WERI-Rb-1 (cell line): ENCODE measurements at regions not wholly inside any gene's neighbourhood (a gene's known extent, or its start where the extent isn't known, plus 50 kb on each side); places are given as distances from the start of the nearest gene placed in this dataset.

Source experiments
- DNase-seq: peaks from one replicate; pipeline ENCODE4 v3.0.0-alpha.2; 2020
- H3K27ac ChIP-seq: fragments of 250-450 bp; sonication (Bioruptor Pico); 2 replicates; pipeline ENCODE4 v1.5.1; 2020; ENCODE audit warnings: mild to moderate bottlenecking, moderate library complexity
- H3K27me3 ChIP-seq: fragments of 250-450 bp; sonication (Bioruptor Pico); 2 replicates; pipeline ENCODE4 v1.5.1; 2021; ENCODE audit warnings: mild to moderate bottlenecking, low read depth, moderate library complexity; ENCODE audit not compliant: insufficient read depth, severe bottlenecking
- H3K36me3 ChIP-seq: fragments of 250-450 bp; sonication (Bioruptor Pico); 2 replicates; pipeline ENCODE4 v1.5.1; 2020; ENCODE audit warnings: mild to moderate bottlenecking, moderate library complexity
- H3K4me3 ChIP-seq: 2 replicates; pipeline ENCODE4 v1.5.1; 2011; ENCODE audit warnings: low read depth, mild to moderate bottlenecking, control low read depth, low read length
- H3K9me3 ChIP-seq: fragments of 250-450 bp; sonication (Bioruptor Pico); 2 replicates; pipeline ENCODE4 v1.5.1; 2021; ENCODE audit warnings: mild to moderate bottlenecking, moderate library complexity; ENCODE audit not compliant: severe bottlenecking
- TF ChIP-seq, protein P1 (sequence below): IDR thresholded peaks from 2 replicates; pipeline ENCODE4 v1.5.1; 2011; ENCODE audit warnings: low read depth, mild to moderate bottlenecking, control low read depth, inconsistent platforms, low read length

- TF ChIP-seq, protein P1, sequence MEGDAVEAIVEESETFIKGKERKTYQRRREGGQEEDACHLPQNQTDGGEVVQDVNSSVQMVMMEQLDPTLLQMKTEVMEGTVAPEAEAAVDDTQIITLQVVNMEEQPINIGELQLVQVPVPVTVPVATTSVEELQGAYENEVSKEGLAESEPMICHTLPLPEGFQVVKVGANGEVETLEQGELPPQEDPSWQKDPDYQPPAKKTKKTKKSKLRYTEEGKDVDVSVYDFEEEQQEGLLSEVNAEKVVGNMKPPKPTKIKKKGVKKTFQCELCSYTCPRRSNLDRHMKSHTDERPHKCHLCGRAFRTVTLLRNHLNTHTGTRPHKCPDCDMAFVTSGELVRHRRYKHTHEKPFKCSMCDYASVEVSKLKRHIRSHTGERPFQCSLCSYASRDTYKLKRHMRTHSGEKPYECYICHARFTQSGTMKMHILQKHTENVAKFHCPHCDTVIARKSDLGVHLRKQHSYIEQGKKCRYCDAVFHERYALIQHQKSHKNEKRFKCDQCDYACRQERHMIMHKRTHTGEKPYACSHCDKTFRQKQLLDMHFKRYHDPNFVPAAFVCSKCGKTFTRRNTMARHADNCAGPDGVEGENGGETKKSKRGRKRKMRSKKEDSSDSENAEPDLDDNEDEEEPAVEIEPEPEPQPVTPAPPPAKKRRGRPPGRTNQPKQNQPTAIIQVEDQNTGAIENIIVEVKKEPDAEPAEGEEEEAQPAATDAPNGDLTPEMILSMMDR, result no peak
Measured at GRCh38 chr2:78710632-78711375, 314.7 kb upstream of the REG3G start.

DNA sequence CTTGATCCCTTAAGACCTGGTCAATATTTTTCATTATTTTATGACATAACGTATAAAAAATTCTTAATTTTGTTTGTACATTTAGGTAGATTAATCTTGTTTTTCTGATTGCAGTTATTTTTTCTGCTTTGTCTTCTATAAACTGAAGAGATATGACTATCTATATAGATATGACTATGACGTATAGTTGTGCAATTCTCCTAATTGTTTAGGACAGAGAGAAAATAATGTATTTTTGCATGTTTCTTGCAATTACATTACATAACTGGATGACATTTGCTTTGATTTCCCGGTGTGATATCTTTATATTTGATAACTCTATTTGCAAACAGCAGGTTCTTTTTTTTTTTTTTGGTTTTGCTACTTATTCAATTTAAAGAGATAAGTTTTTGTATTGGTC lies 310.2 kb upstream of the REG3G start:
- Histone ChIP-seq H3K27me3 (no peaks in the 10 kb centered on the region), H3K36me3 (no peaks in the 10 kb centered on the region), H3K27ac (no peak overlapping the region), H3K9me3 (no peaks in the 10 kb centered on the region), H3K4me3 (no peak overlapping the region)
- no peak for DNase-seq
- TF ChIP-seq, protein P1, result no peak

More at GRCh38 chr2:78710632-78711375, 314.7 kb upstream of the REG3G start:
- no peak for DNase-seq
- no peak overlapping the region for H3K4me3 ChIP-seq
- no peaks in the 10 kb centered on the region for H3K27me3 ChIP-seq
- H3K36me3 ChIP-seq, result no peaks in the 10 kb centered on the region
- no peak overlapping the region for H3K27ac ChIP-seq
- H3K9me3 ChIP-seq, result no peaks in the 10 kb centered on the region

GRCh38 chr2:78718024-78718423 lies 307.5 kb upstream of the REG3G start:
- H3K4me3 ChIP-seq, result no peak overlapping the region
- TF ChIP-seq, protein P1, result no peak
- H3K9me3 ChIP-seq, result no peaks in the 10 kb centered on the region
- no peaks in the 10 kb centered on the region for H3K27me3 ChIP-seq
- DNase-seq, result no peak
- H3K27ac ChIP-seq, result no peak overlapping the region
- no peaks in the 10 kb centered on the region for H3K36me3 ChIP-seq

GRCh38 chr2:78718473-78718872 lies 307.0 kb upstream of the REG3G start:
- DNase-seq, result no peak
- Histone ChIP-seq H3K27ac (no peak overlapping the region), H3K9me3 (no peaks in the 10 kb centered on the region), H3K4me3 (no peak overlapping the region), H3K27me3 (no peaks in the 10 kb centered on the region), H3K36me3 (no peaks in the 10 kb centered on the region)
- TF ChIP-seq, protein P1, result no peak

DNA sequence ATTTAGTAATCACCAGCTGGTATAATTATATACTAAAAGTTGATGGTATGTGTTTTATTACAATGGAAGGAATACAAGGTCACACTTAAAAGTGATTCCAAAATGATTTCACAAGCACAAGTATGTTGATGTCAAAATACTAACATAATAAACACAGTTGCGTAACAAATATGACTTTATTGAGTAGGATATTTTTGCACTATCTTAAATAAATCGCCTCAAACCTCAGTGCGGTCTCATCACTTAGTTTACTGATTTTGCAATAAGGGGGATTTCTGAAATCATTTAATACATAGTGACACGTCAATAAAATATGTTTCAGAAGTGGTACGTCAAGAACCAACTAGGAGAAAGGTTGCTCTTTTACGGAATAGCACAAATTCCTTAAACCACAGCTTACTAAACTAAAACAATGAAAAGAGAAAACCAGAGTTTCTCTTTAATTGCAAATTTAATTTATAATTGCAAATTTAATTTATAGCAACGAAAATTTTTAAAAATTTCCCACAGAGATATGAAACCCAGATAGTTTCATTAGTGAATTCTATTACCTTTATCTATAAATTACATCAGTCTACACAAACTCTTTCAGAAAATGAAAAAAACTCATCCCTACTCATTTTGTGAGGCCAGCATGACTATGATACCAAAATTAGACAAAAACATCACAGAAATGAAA lies 304.0 kb upstream of the REG3G start:
- no peaks in the 10 kb centered on the region for H3K27me3 ChIP-seq
- H3K27ac ChIP-seq, result no peak overlapping the region
- no peaks in the 10 kb centered on the region for H3K9me3 ChIP-seq
- no peak for DNase-seq
- H3K36me3 ChIP-seq, result no peaks in the 10 kb centered on the region
- H3K4me3 ChIP-seq, result no peak overlapping the region
- TF ChIP-seq, protein P1, result no peak
